ENCODE measurements at regions not wholly inside any gene's neighbourhood (a gene's known extent, or its start where the extent isn't known, plus 50 kb on each side); places are given as distances from the start of the nearest gene placed in this dataset.

DNA sequence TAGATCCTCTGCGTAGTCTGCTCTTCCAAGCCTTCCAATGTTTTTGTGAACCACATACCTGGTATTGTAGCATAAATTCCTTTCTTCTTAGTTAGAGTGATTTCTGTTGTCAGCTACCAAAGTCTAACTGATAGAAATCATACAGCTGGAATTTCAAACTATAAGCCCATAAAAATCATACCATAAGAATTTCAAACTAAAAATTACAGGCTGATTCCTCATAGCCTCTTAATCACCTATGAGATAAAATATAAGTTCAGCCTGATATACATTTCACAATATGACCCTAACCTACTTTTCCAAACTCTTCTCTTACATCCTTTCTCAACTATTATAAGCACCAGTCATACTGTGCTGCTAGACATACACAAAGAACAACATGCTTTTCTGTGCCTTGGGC is 64.8 kb downstream of the PTHLH start:
- H3K4me1 ChIP-seq, result no peaks in the 10 kb centered on the region
- H3K36me3 ChIP-seq, result no peaks in the 10 kb centered on the region
- ATAC-seq, result no peak
- 92 to 100% methylated on average over 1 of the region's 1 CpG for WGBS, 2 donors
- no peak overlapping the region for H3K27ac ChIP-seq
- intact Hi-C loops (cut with DNase I), result no loop called here
- H3K9me3 ChIP-seq, result no peaks in the 10 kb centered on the region
- no peak overlapping the region for H3K4me3 ChIP-seq
- DNase-seq, result no peak
- TF ChIP-seq, protein P1, sequence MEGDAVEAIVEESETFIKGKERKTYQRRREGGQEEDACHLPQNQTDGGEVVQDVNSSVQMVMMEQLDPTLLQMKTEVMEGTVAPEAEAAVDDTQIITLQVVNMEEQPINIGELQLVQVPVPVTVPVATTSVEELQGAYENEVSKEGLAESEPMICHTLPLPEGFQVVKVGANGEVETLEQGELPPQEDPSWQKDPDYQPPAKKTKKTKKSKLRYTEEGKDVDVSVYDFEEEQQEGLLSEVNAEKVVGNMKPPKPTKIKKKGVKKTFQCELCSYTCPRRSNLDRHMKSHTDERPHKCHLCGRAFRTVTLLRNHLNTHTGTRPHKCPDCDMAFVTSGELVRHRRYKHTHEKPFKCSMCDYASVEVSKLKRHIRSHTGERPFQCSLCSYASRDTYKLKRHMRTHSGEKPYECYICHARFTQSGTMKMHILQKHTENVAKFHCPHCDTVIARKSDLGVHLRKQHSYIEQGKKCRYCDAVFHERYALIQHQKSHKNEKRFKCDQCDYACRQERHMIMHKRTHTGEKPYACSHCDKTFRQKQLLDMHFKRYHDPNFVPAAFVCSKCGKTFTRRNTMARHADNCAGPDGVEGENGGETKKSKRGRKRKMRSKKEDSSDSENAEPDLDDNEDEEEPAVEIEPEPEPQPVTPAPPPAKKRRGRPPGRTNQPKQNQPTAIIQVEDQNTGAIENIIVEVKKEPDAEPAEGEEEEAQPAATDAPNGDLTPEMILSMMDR (IDR thresholded peaks at IDR 0.05), result no peak
- H3K27me3 ChIP-seq, result no peaks in the 10 kb centered on the region

DNA sequence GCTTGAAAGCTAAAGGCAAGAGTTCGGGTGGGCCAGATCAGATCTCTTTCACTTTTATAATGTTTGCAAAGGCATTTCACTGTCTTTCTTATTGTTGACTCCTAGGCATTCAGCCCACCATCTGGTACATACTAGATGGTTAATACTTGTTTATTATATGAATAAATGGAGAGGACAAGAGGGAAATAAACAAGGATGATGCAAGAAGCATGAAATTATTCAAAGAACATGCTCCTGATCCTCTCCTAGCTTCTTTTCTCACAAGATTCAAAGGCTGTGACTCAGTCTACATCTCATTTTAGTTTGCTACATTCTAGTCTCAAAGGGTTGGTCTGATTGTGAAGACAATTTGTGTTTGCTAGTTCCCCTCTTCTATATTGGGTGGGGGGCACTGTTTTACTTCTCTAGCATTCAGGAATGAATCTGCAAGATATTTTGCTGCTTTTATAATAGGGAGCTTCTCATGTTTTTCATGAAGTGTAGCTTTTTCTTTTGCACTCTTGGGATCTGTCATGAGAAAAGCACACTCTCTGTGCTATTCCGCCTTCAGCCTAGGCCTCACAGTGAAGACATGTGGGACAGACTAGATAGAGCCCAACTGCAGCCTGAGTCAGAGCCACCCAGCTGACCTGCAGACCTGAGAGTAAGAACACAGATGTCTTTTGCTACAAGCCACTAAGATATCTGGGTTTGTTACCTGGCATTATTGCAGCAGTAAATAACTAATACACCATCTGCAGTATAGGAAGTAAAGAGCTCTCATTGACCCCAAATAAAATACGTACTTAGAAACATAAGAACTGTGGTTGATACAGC is 65.7 kb downstream of the PTHLH start:
- TF ChIP-seq, protein P1 (IDR thresholded peaks at IDR 0.05), result no peak
- ATAC-seq (no peak), DNase-seq (no peak)
- H3K4me3 ChIP-seq, result no peak overlapping the region
- H3K4me1 ChIP-seq, result no peaks in the 10 kb centered on the region
- H3K27ac ChIP-seq, result no peak overlapping the region
- H3K27me3 ChIP-seq, result no peaks in the 10 kb centered on the region
- H3K36me3 ChIP-seq, result no peaks in the 10 kb centered on the region
- intact Hi-C loops (cut with DNase I), result no loop called here
- no peaks in the 10 kb centered on the region for H3K9me3 ChIP-seq
- 96 to 97% methylated on average over 3 of the region's 3 CpGs for WGBS, 2 donors

DNA sequence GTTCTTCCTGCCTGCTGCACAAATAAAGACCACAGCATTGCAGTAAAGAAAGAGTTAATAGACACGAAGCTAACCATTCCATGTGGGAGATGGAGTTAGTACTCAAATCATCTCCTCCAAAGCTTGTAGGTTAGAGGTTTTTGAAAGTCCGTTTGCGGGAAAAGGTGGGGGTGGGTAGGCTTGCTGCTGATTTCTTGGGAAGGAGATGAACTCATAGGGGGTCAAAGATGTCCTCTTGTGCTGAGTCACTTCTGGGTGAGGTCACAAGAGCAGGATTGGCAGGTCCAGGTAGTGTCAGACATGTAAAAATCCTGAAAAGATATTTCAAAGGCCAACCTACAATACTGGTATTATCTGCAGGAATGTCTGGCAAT is 66.4 kb downstream of the PTHLH start:
- Histone ChIP-seq H3K27ac (no peak overlapping the region), H3K36me3 (no peaks in the 10 kb centered on the region), H3K4me1 (peaks cover 0 to 4% (median 0%) of the 10 kb centered on the region in 9 donors), H3K27me3 (no peaks in the 10 kb centered on the region), H3K4me3 (no peak overlapping the region), H3K9me3 (no peaks in the 10 kb centered on the region)
- intact Hi-C loops (cut with DNase I), result no loop called here
- no peak for DNase-seq
- TF ChIP-seq, protein P1 (IDR thresholded peaks at IDR 0.05), result no peak
- ATAC-seq, result no peak
- WGBS, 2 donors, result 85 to 90% methylated on average over 3 of the region's 3 CpGs

DNA sequence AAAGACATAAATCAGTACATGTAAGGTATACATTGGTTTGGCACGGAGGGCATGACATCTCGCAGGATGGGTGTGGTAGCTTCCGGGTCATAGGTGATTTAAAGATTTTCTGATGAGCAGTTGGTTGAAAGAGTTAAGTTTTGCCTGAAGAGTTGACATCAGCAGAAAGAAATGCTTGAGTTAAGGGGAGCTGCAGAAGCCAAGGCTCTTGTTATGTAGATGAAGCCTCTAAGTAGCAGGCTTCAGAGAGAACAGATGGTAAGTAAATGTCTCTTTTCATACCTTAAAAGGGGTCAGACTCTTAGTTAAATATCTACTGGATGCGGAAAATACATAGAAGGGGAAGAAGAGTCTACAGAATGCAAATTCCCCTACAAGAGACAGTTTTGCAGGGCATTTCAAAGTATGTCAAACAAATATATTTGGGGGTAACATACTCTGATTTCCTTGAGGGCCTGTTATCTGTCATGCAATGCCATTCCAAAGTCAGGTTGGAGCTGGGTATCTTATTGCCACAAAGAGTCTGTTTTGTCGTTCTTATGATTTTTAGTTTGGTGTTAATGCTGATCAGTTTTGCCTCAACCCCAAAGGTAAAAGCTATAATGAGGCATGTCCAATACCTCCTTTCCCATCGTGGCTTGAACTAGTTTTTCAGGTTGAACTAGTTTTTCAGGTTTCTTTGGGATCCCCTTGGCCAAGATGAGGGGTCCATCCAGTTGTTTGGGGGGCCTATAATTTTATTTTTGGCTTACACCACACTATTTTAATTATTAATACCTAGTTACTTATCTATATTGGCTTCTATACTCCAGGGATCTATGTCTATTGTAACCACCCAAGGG is 67.0 kb downstream of the PTHLH start:
- no peak overlapping the region for H3K4me3 ChIP-seq
- H3K27me3 ChIP-seq, result no peaks in the 10 kb centered on the region
- no peaks in the 10 kb centered on the region for H3K9me3 ChIP-seq
- no peaks in the 10 kb centered on the region for H3K36me3 ChIP-seq
- intact Hi-C loops (cut with DNase I), result no loop called here
- ATAC-seq, result no peak
- 87 to 88% methylated on average over 6 of the region's 6 CpGs for WGBS, 2 donors
- H3K4me1 ChIP-seq, result peaks cover 0 to 4% (median 0%) of the 10 kb centered on the region in 9 donors
- TF ChIP-seq, protein P1 (IDR thresholded peaks at IDR 0.05), result no peak
- no peak overlapping the region for H3K27ac ChIP-seq
- DNase-seq, result no peak

All from heart right ventricle (tissue), 16 donors.